ENCODE measurements at regions not wholly inside any gene's neighbourhood (a gene's known extent, or its start where the extent isn't known, plus 50 kb on each side); places are given as distances from the start of the nearest gene placed in this dataset.

DNA sequence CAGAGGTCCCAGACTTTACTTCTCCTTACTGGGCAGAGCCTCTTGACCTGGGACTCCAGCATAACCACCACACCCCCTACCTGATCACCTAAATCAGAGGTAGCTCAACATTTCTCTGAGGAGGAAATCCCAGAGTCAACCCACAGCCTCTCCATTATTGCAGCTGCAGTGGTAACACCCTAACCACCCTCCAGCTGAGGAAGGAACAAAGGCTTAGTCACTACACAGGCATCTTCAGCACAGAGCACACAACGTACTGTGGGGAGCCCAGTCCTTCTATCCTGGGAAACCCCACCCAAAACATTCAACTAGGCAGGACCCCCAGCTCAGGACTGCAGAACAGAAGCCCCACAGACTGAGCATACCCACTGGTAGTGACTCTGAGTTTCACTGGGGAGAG, 824.7 kb upstream of the SLITRK5 start:
- Mint-ChIP-seq H3K4me3 (no peak overlapping the region), H3K27me3 (ENCODE audit: insufficient read depth, low read depth) (no peaks in the 10 kb centered on the region), H3K9me3 (no peaks in the 10 kb centered on the region), H3K27ac (no peak overlapping the region), H3K36me3 (peaks cover 3% of the 10 kb centered on the region), H3K4me1 (no peaks in the 10 kb centered on the region)
- no peaks in the 10 kb centered on the region for H3K9me3 ChIP-seq (ENCODE audit: low read depth)
- H3K4me1 ChIP-seq = no peaks in the 10 kb centered on the region
- no peak overlapping the region for H3K4me2 ChIP-seq
- TF ChIP-seq EZH2phosphoT487 (IDR thresholded peaks at IDR 0.05) (no peak), EZH2 (IDR thresholded peaks at IDR 0.05) (no peak)
- no peaks in the 10 kb centered on the region for H4K20me1 ChIP-seq (ENCODE audit: low read depth)
- H3K79me2 ChIP-seq (ENCODE audit: low read depth) = no peaks in the 10 kb centered on the region
- no peak overlapping the region for H3K9ac ChIP-seq
- H3K36me3 ChIP-seq = no peaks in the 10 kb centered on the region
- H3K4me3 ChIP-seq = no peak overlapping the region
- no peak overlapping the region for H3K27ac ChIP-seq
- no peak for DNase-seq (ENCODE audit: low spot score)
- no peaks in the 10 kb centered on the region for H3K27me3 ChIP-seq
- H3F3A ChIP-seq (ENCODE audit: low read depth) = no peaks in the 10 kb centered on the region
- H2AFZ ChIP-seq (replicated peaks) = no peak overlapping the region

DNA sequence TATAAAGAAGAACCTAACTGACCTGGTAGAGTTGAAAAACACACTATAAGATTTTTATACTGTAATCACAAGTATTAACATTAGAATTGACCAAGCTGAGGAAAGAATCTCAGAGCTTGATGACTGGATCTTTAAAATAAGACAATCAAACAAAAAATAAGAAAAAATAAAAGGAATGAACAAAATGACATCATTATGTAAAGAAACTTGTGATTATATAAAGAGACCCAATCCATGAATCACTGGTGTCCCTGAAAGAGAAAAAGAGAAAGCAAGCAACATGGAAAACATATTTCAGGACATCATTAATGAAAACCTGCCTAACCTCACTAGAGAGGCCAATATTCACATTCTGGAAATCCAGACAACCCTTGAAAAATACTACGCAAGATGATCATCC, 822.5 kb upstream of the SLITRK5 start:
- H3K27me3 ChIP-seq = no peaks in the 10 kb centered on the region
- no peak overlapping the region for H3K4me2 ChIP-seq
- no peaks in the 10 kb centered on the region for H4K20me1 ChIP-seq (ENCODE audit: low read depth)
- no peak overlapping the region for H3K4me3 ChIP-seq
- no peak overlapping the region for H3K27ac ChIP-seq
- no peaks in the 10 kb centered on the region for H3F3A ChIP-seq (ENCODE audit: low read depth)
- no peaks in the 10 kb centered on the region for H3K9me3 Mint-ChIP-seq
- H3K36me3 ChIP-seq = no peaks in the 10 kb centered on the region
- H3K9me3 ChIP-seq (ENCODE audit: low read depth) = no peaks in the 10 kb centered on the region
- no peak overlapping the region for H2AFZ ChIP-seq (replicated peaks)
- H3K4me3 Mint-ChIP-seq = no peak overlapping the region
- H3K9ac ChIP-seq = no peak overlapping the region
- peaks cover 3% of the 10 kb centered on the region for H3K36me3 Mint-ChIP-seq
- H3K27me3 Mint-ChIP-seq (ENCODE audit: insufficient read depth, low read depth) = no peaks in the 10 kb centered on the region
- no peaks in the 10 kb centered on the region for H3K4me1 ChIP-seq
- no peaks in the 10 kb centered on the region for H3K4me1 Mint-ChIP-seq
- TF ChIP-seq, protein P1, sequence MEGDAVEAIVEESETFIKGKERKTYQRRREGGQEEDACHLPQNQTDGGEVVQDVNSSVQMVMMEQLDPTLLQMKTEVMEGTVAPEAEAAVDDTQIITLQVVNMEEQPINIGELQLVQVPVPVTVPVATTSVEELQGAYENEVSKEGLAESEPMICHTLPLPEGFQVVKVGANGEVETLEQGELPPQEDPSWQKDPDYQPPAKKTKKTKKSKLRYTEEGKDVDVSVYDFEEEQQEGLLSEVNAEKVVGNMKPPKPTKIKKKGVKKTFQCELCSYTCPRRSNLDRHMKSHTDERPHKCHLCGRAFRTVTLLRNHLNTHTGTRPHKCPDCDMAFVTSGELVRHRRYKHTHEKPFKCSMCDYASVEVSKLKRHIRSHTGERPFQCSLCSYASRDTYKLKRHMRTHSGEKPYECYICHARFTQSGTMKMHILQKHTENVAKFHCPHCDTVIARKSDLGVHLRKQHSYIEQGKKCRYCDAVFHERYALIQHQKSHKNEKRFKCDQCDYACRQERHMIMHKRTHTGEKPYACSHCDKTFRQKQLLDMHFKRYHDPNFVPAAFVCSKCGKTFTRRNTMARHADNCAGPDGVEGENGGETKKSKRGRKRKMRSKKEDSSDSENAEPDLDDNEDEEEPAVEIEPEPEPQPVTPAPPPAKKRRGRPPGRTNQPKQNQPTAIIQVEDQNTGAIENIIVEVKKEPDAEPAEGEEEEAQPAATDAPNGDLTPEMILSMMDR (IDR thresholded peaks at IDR 0.05) = no peak
- no peak for TF ChIP-seq EZH2 (IDR thresholded peaks at IDR 0.05)
- TF ChIP-seq EZH2phosphoT487 (IDR thresholded peaks at IDR 0.05) = no peak
- DNase-seq (ENCODE audit: low spot score) = no peak
- H3K27ac Mint-ChIP-seq = no peak overlapping the region
- no peaks in the 10 kb centered on the region for H3K79me2 ChIP-seq (ENCODE audit: low read depth)

DNA sequence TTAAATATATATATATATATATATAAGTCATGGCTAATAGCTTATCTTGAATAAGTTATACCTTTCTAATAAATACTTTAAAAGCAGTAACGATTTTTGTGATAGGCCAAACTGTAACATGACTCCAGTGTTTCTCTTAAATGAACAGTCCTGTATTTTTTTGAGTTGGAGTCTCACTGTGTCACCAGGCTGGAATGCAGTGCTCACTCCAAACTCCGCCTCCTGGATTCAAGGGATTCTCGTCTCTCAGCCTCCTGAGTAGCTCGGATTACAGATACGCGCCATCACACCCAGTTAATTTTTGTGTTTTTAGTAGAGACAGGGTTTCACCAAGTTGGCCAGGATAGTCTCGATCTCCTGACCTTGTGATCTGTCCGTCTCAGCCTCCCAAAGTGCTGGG, 814.2 kb upstream of the SLITRK5 start:
- no peaks in the 10 kb centered on the region for H3K4me1 Mint-ChIP-seq
- Histone ChIP-seq H3K27ac (no peak overlapping the region), H4K20me1 (ENCODE audit: low read depth) (no peaks in the 10 kb centered on the region), H3K36me3 (no peaks in the 10 kb centered on the region), H2AFZ (replicated peaks) (no peak overlapping the region), H3K79me2 (ENCODE audit: low read depth) (no peaks in the 10 kb centered on the region), H3K9me3 (ENCODE audit: low read depth) (no peaks in the 10 kb centered on the region), H3K4me1 (no peaks in the 10 kb centered on the region), H3K9ac (no peak overlapping the region), H3K4me2 (no peak overlapping the region), H3F3A (ENCODE audit: low read depth) (no peaks in the 10 kb centered on the region), H3K4me3 (no peak overlapping the region), H3K27me3 (no peaks in the 10 kb centered on the region)
- TF ChIP-seq, protein P1 (IDR thresholded peaks at IDR 0.05) = no peak
- no peak for TF ChIP-seq EZH2phosphoT487 (IDR thresholded peaks at IDR 0.05)
- H3K27me3 Mint-ChIP-seq (ENCODE audit: insufficient read depth, low read depth) = no peaks in the 10 kb centered on the region
- no peak for DNase-seq (ENCODE audit: low spot score)
- H3K36me3 Mint-ChIP-seq = no peaks in the 10 kb centered on the region
- no peak overlapping the region for H3K4me3 Mint-ChIP-seq
- peaks cover 2% of the 10 kb centered on the region for H3K9me3 Mint-ChIP-seq
- no peak overlapping the region for H3K27ac Mint-ChIP-seq

DNA sequence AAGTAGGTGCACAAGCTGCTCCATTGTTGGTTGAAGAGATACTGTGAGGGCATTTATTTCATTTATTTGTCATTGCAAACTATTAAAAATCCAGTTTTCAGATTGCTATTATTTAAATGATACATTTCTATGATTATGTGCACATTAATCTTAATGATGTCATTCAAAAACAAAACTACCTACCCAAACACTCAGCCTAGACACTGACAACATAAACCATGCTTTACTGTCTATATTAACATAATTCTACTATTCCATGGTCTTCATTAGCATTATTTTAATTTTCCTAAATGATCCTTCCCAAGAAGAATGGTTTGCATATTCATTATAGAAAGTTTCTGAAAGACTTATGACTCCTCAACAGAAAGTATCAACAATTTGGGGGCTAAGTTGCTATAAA, 813.0 kb upstream of the SLITRK5 start:
- H3F3A ChIP-seq (ENCODE audit: low read depth) = no peaks in the 10 kb centered on the region
- no peaks in the 10 kb centered on the region for H3K79me2 ChIP-seq (ENCODE audit: low read depth)
- Mint-ChIP-seq H3K9me3 (peaks cover 8% of the 10 kb centered on the region), H3K27ac (no peak overlapping the region), H3K27me3 (ENCODE audit: insufficient read depth, low read depth) (no peaks in the 10 kb centered on the region), H3K4me3 (no peak overlapping the region), H3K36me3 (peaks cover under 1% of the 10 kb centered on the region), H3K4me1 (no peaks in the 10 kb centered on the region)
- no peaks in the 10 kb centered on the region for H3K27me3 ChIP-seq
- H3K4me3 ChIP-seq = no peak overlapping the region
- no peaks in the 10 kb centered on the region for H3K36me3 ChIP-seq
- H3K9ac ChIP-seq = no peak overlapping the region
- H3K4me1 ChIP-seq = no peaks in the 10 kb centered on the region
- H3K9me3 ChIP-seq (ENCODE audit: low read depth) = no peaks in the 10 kb centered on the region
- DNase-seq (ENCODE audit: low spot score) = no peak
- TF ChIP-seq EZH2 (IDR thresholded peaks at IDR 0.05) (no peak), EZH2phosphoT487 (IDR thresholded peaks at IDR 0.05) (no peak)
- TF ChIP-seq, protein P1 (IDR thresholded peaks at IDR 0.05) = no peak
- no peak overlapping the region for H3K4me2 ChIP-seq
- H4K20me1 ChIP-seq (ENCODE audit: low read depth) = no peaks in the 10 kb centered on the region
- H3K27ac ChIP-seq = no peak overlapping the region
- H2AFZ ChIP-seq (replicated peaks) = no peak overlapping the region

All from neural progenitor cell (in vitro differentiated cells).